HEK293 (cell line): ENCODE measurements at regions not wholly inside any gene's neighbourhood (a gene's known extent, or its start where the extent isn't known, plus 50 kb on each side); places are given as distances from the start of the nearest gene placed in this dataset.

ENCODE experiments used
- CTCF ChIA-PET: fragments of 350-600 bp; formaldehyde crosslinking; extraction: SDS; loops from one replicate; lab custom pipeline; 2021; ENCODE audit warnings: antibody characterized with exemption; lab: Yijun Ruan, JAX
- POLR2A ChIA-PET: fragments of 300-600 bp; formaldehyde crosslinking; extraction: SDS; loops from one replicate; lab custom pipeline; 2020; ENCODE audit warnings: antibody characterized with exemption, inconsistent platforms; lab: Yijun Ruan, JAX
- H3K27ac ChIP-seq: fragments of 200-500 bp; sonication (Bioruptor generic); 2 replicates; pipeline ENCODE4 v1.5.1; 2014; ENCODE audit warnings: low read depth, low read length, control low read depth, inconsistent platforms; ENCODE audit errors: extremely low read depth
- H3K36me3 ChIP-seq, 2 experiments: fragments of 200-500 bp in 1 of 2; sonication (Bioruptor generic) in 1 of 2; 1 replicate in 1 of 2; 2 replicates in 1 of 2; pipeline ENCODE4 v1.5.1; 2014 to 2017; ENCODE audit warnings: inconsistent platforms in 2 of 2, low read length in 2 of 2; ENCODE audit not compliant: control insufficient read depth in 2 of 2, insufficient read depth in 1 of 2
- H3K4me1 ChIP-seq: fragments of 200-500 bp; sonication (Bioruptor generic); 2 replicates; pipeline ENCODE4 v1.5.1; 2014; ENCODE audit warnings: mild to moderate bottlenecking, low read length, inconsistent platforms; ENCODE audit not compliant: control insufficient read depth, insufficient read depth
- H3K4me3 ChIP-seq: 2 replicates; pipeline ENCODE4 v1.5.1; 2011; ENCODE audit warnings: low read depth, mild to moderate bottlenecking, control low read depth, low read length, moderate library complexity
- H3K9me3 ChIP-seq: fragments of 200-500 bp; sonication (Bioruptor generic); 2 replicates; pipeline ENCODE4 v1.5.1; 2014; ENCODE audit warnings: low read depth, low read length, inconsistent platforms; ENCODE audit not compliant: control insufficient read depth, insufficient read depth
- FEZF1 ChIP-seq: fragments of 450-650 bp; formaldehyde crosslinking; IDR thresholded peaks from 2 replicates; pipeline ENCODE4 v1.5.1; 2016; ENCODE audit warnings: missing biosample characterization, missing genetic modification characterization
- KLF16 ChIP-seq: fragments of 450-650 bp; formaldehyde crosslinking; IDR thresholded peaks from 2 replicates; pipeline ENCODE4 v1.5.1; 2017; ENCODE audit warnings: missing biosample characterization, missing genetic modification characterization
- PRDM4 ChIP-seq: fragments of 450-650 bp; formaldehyde crosslinking; IDR thresholded peaks from 2 replicates; pipeline ENCODE4 v1.5.1; 2017; ENCODE audit warnings: missing biosample characterization, missing genetic modification characterization
- RBAK ChIP-seq: fragments of 450-650 bp; formaldehyde crosslinking; IDR thresholded peaks from 2 replicates; pipeline ENCODE4 v1.5.1; 2016; ENCODE audit warnings: missing biosample characterization, missing genetic modification characterization
- ZBTB48 ChIP-seq: fragments of 450-650 bp; formaldehyde crosslinking; IDR thresholded peaks from 2 replicates; pipeline ENCODE4 v1.5.1; 2016; ENCODE audit warnings: missing biosample characterization, missing genetic modification characterization
- ZBTB6 ChIP-seq: fragments of 450-650 bp; formaldehyde crosslinking; IDR thresholded peaks from 2 replicates; pipeline ENCODE4 v1.5.1; 2017; ENCODE audit warnings: missing biosample characterization, missing genetic modification characterization
- ZNF155 ChIP-seq: fragments of 450-650 bp; formaldehyde crosslinking; IDR thresholded peaks from 2 replicates; pipeline ENCODE4 v1.5.1; 2016; ENCODE audit warnings: missing biosample characterization, missing genetic modification characterization
- ZNF214 ChIP-seq: fragments of 450-650 bp; formaldehyde crosslinking; IDR thresholded peaks from 2 replicates; pipeline ENCODE4 v1.5.1; 2017; ENCODE audit warnings: missing biosample characterization, mild to moderate bottlenecking, missing genetic modification characterization, borderline replicate concordance
- ZNF221 ChIP-seq: fragments of 450-650 bp; formaldehyde crosslinking; IDR thresholded peaks from 2 replicates; pipeline ENCODE4 v1.5.1; 2017; ENCODE audit warnings: missing biosample characterization, missing genetic modification characterization, borderline replicate concordance
- ZNF280C ChIP-seq: fragments of 450-650 bp; formaldehyde crosslinking; IDR thresholded peaks from 2 replicates; pipeline ENCODE4 v1.5.1; 2016; ENCODE audit warnings: missing biosample characterization, missing genetic modification characterization
- ZNF302 ChIP-seq: fragments of 450-650 bp; formaldehyde crosslinking; IDR thresholded peaks from 2 replicates; pipeline ENCODE4 v1.5.1; 2016; ENCODE audit warnings: missing biosample characterization, missing genetic modification characterization, low read depth
- ZNF398 ChIP-seq: fragments of 450-650 bp; formaldehyde crosslinking; IDR thresholded peaks from 2 replicates; pipeline ENCODE4 v1.5.1; 2017; ENCODE audit warnings: missing biosample characterization, missing genetic modification characterization
- ZNF580 ChIP-seq: fragments of 450-650 bp; formaldehyde crosslinking; IDR thresholded peaks from 2 replicates; pipeline ENCODE4 v1.5.1; 2016; ENCODE audit warnings: missing biosample characterization, missing genetic modification characterization
- ZNF692 ChIP-seq: fragments of 450-650 bp; formaldehyde crosslinking; IDR thresholded peaks from 2 replicates; pipeline ENCODE4 v1.5.1; 2016; ENCODE audit warnings: missing biosample characterization, missing genetic modification characterization
- ZNF768 ChIP-seq: fragments of 450-650 bp; formaldehyde crosslinking; IDR thresholded peaks from 2 replicates; pipeline ENCODE4 v1.5.1; 2018; ENCODE audit warnings: missing biosample characterization, mild to moderate bottlenecking, missing genetic modification characterization
- ZNF785 ChIP-seq: fragments of 450-650 bp; formaldehyde crosslinking; IDR thresholded peaks from 2 replicates; pipeline ENCODE4 v1.5.1; 2016; ENCODE audit warnings: missing biosample characterization, missing genetic modification characterization
- ZSCAN4 ChIP-seq: fragments of 450-650 bp; formaldehyde crosslinking; IDR thresholded peaks from 2 replicates; pipeline ENCODE4 v1.5.1; 2017; ENCODE audit warnings: missing biosample characterization, missing genetic modification characterization

- TF ChIP-seq ZNF398 (tag by site-specific recombination) (no peak), ZNF692 (no peak), ZNF302 (tag by site-specific recombination) (no peak)
Measured at GRCh38 chr4:134936014-134936413, 734.4 kb upstream of the PABPC4L start (continued).

GRCh38 chr4:134935320-134935719 is 733.7 kb upstream of the PABPC4L start:
- Histone ChIP-seq H3K27ac (no peak overlapping the region), H3K4me3 (no peak overlapping the region), H3K36me3 (no peaks in the 10 kb centered on the region), H3K9me3 (no peaks in the 10 kb centered on the region), H3K4me1 (no peaks in the 10 kb centered on the region)
- ChIA-PET POLR2A (no interaction called here), CTCF (interaction anchor here (0.9 kb wide), 1 partner anchor 303 kb away, joined by 3 read pairs; no protein-coding TSS in a partner anchor)
- TF ChIP-seq ZNF580 (tag by site-specific recombination) (no peak), ZNF768 (tag by site-specific recombination) (no peak), FEZF1 (tag by site-specific recombination) (no peak), ZSCAN4 (tag by site-specific recombination) (no peak), ZBTB6 (tag by site-specific recombination) (no peak), ZNF221 (tag by site-specific recombination) (no peak)

- no peaks in the 10 kb centered on the region for H3K4me1 ChIP-seq
- no peaks in the 10 kb centered on the region for H3K36me3 ChIP-seq
- H3K9me3 ChIP-seq, result no peaks in the 10 kb centered on the region
- no peak overlapping the region for H3K27ac ChIP-seq
- TF ChIP-seq ZBTB48 (tag by site-specific recombination) (no peak), KLF16 (tag by site-specific recombination) (no peak)
- TF ChIP-seq, all 188 proteins: peak for 0
- POLR2A ChIA-PET, result no interaction called here
- CTCF ChIA-PET, result interaction anchor here (0.9 kb wide), 1 partner anchor 1787 kb away, joined by 5 read pairs; no protein-coding TSS in a partner anchor
- H3K4me3 ChIP-seq, result no peak overlapping the region
Measured at GRCh38 chr4:134934036-134934808, 732.6 kb upstream of the PABPC4L start.

- Histone ChIP-seq H3K36me3 (no peaks in the 10 kb centered on the region), H3K27ac (no peak overlapping the region), H3K4me3 (no peak overlapping the region), H3K9me3 (no peaks in the 10 kb centered on the region), H3K4me1 (no peaks in the 10 kb centered on the region)
- POLR2A ChIA-PET, result no interaction called here
- CTCF ChIA-PET, result no interaction called here
- TF ChIP-seq ZNF280C, result no peak
- no peak for TF ChIP-seq ZNF785 (tag by site-specific recombination)
- TF ChIP-seq RBAK, result no peak
- no peak for TF ChIP-seq ZNF155
- TF ChIP-seq ZNF214 (tag by site-specific recombination), result no peak
- no peak for TF ChIP-seq PRDM4
Measured at GRCh38 chr4:134915355-134915754, 713.8 kb upstream of the PABPC4L start.
